ENCODE measurements at regions not wholly inside any gene's neighbourhood (a gene's known extent, or its start where the extent isn't known, plus 50 kb on each side); places are given as distances from the start of the nearest gene placed in this dataset.

DNA sequence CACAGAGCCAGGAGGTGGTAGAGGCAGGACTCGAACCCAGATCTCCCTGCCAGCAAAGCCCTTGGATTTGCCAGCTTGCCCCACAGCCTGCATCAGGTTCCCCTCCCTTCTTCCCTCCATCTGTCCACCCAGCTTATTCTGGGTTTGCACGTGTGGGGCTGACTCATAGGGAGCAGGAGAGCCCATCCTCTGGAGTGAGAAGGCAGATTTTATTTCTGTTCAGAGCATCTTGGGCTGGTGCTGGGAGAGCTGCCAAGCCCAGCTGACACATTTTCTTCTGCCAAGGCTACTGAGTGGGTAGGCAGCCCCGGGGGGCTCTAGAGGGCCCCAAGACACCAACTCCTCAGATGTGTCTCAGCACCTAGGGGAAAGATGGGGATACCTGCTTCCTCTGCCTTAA, 106.3 kb upstream of the CRHR1 start:
- Histone ChIP-seq H3K36me3 (replicated peaks in 1 of 2; ENCODE audit: control insufficient read depth in 2 of 2, insufficient read depth in 2 of 2, low read length in 2 of 2) (no peaks in the 10 kb centered on the region), H2AK5ac (ENCODE audit: low read depth, low read length) (no peak overlapping the region), H4K8ac (ENCODE audit: low read depth, low read length) (no peak overlapping the region), H3K9ac (ENCODE audit: low read depth, low read length, poor library complexity) (no peak overlapping the region), H4K91ac (ENCODE audit: low read depth, low read length, poor library complexity) (no peak overlapping the region), H3K79me1 (ENCODE audit: low read depth, low read length) (no peaks in the 10 kb centered on the region), H3K23ac (ENCODE audit: low read depth, low read length, poor library complexity) (no peak overlapping the region), H3K4me1 (ENCODE audit: control insufficient read depth in 2 of 2, insufficient read depth in 1 of 2, low read depth in 1 of 2, low read length in 2 of 2) (peaks cover 0 to 2% of the 10 kb centered on the region in 2 donors), H2AFZ (ENCODE audit: low read length) (no peak overlapping the region), H3K27ac (replicated peaks; ENCODE audit: low read length) (no peak overlapping the region), H3K4ac (ENCODE audit: low read length) (no peak overlapping the region), H2BK15ac (ENCODE audit: low read length) (no peak overlapping the region), H3K14ac (ENCODE audit: low read length) (no peak overlapping the region), H3K4me2 (ENCODE audit: insufficient read depth, low read length, poor library complexity, severe bottlenecking) (no peak overlapping the region), H2BK5ac (ENCODE audit: low read length) (no peak overlapping the region), H3K9me3 (replicated peaks in 1 of 2; ENCODE audit: control insufficient read depth in 2 of 2, insufficient read depth in 1 of 2, low read depth in 1 of 2, low read length in 2 of 2) (no peaks in the 10 kb centered on the region), H3K4me3 (ENCODE audit: low read length in 2 of 2) (no peak overlapping the region), H2BK120ac (ENCODE audit: low read depth, low read length) (no peak overlapping the region), H3K18ac (ENCODE audit: low read length) (no peak overlapping the region), H3K27me3 (ENCODE audit: control insufficient read depth in 3 of 3, insufficient read depth in 3 of 3, low read depth in 1 of 3, low read length in 3 of 3) (peaks cover 0 to 5% (median 2%) of the 10 kb centered on the region in 3 experiments), H2BK12ac (ENCODE audit: low read length) (no peak overlapping the region)
- no peak for DNase-seq (ENCODE audit: low spot score)
- no CpG with 5 or more reads among the region's 3 CpGs for WGBS, 2 donors (ENCODE audit: extremely low coverage in 2 of 2, insufficient read length in 2 of 2, insufficient replicate concordance in 1 of 2)

DNA sequence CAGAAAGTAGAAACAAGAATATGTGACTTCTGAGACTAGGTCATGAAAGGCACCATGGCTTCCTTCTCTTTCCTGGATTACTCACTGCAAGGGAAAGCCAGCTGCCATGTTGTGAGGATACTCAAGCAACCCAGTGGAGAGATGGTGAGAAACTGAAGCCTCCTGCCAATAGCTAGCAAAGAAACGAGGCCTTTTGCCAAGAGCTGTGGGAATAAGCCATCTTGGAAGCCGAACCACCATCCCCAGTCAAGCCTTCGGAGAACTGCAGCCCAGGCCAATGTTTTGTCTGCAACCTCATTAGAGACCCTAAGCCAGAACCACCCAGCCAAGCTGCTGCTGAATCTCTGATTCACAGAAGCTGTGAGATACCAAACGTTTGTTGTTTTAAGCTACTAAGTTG, 104.7 kb upstream of the CRHR1 start:
- Histone ChIP-seq H4K91ac (ENCODE audit: low read depth, low read length, poor library complexity) (no peak overlapping the region), H3K27ac (replicated peaks; ENCODE audit: low read length) (no peak overlapping the region), H3K79me1 (ENCODE audit: low read depth, low read length) (no peaks in the 10 kb centered on the region), H3K4me3 (ENCODE audit: low read length in 2 of 2) (no peak overlapping the region), H2AFZ (ENCODE audit: low read length) (no peak overlapping the region), H3K14ac (ENCODE audit: low read length) (no peak overlapping the region), H3K23ac (ENCODE audit: low read depth, low read length, poor library complexity) (no peak overlapping the region), H3K9me3 (replicated peaks in 1 of 2; ENCODE audit: control insufficient read depth in 2 of 2, insufficient read depth in 1 of 2, low read depth in 1 of 2, low read length in 2 of 2) (no peaks in the 10 kb centered on the region), H2AK5ac (ENCODE audit: low read depth, low read length) (no peak overlapping the region), H3K36me3 (replicated peaks in 1 of 2; ENCODE audit: control insufficient read depth in 2 of 2, insufficient read depth in 2 of 2, low read length in 2 of 2) (no peaks in the 10 kb centered on the region), H3K4me1 (ENCODE audit: control insufficient read depth in 2 of 2, insufficient read depth in 1 of 2, low read depth in 1 of 2, low read length in 2 of 2) (peaks cover 0 to 2% of the 10 kb centered on the region in 2 donors), H2BK12ac (ENCODE audit: low read length) (no peak overlapping the region), H2BK120ac (ENCODE audit: low read depth, low read length) (no peak overlapping the region), H3K4ac (ENCODE audit: low read length) (no peak overlapping the region), H3K9ac (ENCODE audit: low read depth, low read length, poor library complexity) (no peak overlapping the region), H3K4me2 (ENCODE audit: insufficient read depth, low read length, poor library complexity, severe bottlenecking) (no peak overlapping the region), H2BK15ac (ENCODE audit: low read length) (no peak overlapping the region), H3K18ac (ENCODE audit: low read length) (no peak overlapping the region), H2BK5ac (ENCODE audit: low read length) (no peak overlapping the region), H4K8ac (ENCODE audit: low read depth, low read length) (no peak overlapping the region), H3K27me3 (ENCODE audit: control insufficient read depth in 3 of 3, insufficient read depth in 3 of 3, low read depth in 1 of 3, low read length in 3 of 3) (peaks cover 0 to 7% (median 2%) of the 10 kb centered on the region in 3 experiments)
- WGBS, 2 donors (ENCODE audit: extremely low coverage in 2 of 2, insufficient read length in 2 of 2, insufficient replicate concordance in 1 of 2) = no CpG with 5 or more reads among the region's 4 CpGs
- no peak for DNase-seq (ENCODE audit: low spot score)

DNA sequence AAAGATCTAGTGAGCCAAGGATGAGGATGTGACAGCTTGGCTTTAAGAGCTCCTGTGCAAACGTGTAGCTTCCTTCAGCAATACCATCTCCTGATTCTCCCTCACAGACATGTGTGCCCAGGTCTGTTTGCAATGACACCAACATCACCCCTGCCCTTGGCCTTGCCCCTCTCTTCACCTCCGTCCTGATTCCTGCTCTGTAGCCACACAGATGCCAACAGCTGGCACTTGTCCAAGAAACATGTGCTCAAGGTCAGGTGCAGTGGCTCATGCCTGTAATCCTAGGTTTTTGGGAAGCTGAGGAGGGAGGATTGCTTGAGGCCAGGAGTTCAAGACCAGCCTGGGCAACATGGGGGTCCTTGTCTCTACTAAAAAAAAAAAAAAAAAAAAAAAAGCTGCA, 103.8 kb upstream of the CRHR1 start:
- Histone ChIP-seq H3K27ac (replicated peaks; ENCODE audit: low read length) (no peak overlapping the region), H3K36me3 (replicated peaks in 1 of 2; ENCODE audit: control insufficient read depth in 2 of 2, insufficient read depth in 2 of 2, low read length in 2 of 2) (no peaks in the 10 kb centered on the region), H2BK5ac (ENCODE audit: low read length) (no peak overlapping the region), H3K9ac (ENCODE audit: low read depth, low read length, poor library complexity) (no peak overlapping the region), H3K4me2 (ENCODE audit: insufficient read depth, low read length, poor library complexity, severe bottlenecking) (no peak overlapping the region), H3K23ac (ENCODE audit: low read depth, low read length, poor library complexity) (no peak overlapping the region), H3K4me1 (ENCODE audit: control insufficient read depth in 2 of 2, insufficient read depth in 1 of 2, low read depth in 1 of 2, low read length in 2 of 2) (peaks cover 0 to 2% of the 10 kb centered on the region in 2 donors), H2BK12ac (ENCODE audit: low read length) (no peak overlapping the region), H3K9me3 (replicated peaks in 1 of 2; ENCODE audit: control insufficient read depth in 2 of 2, insufficient read depth in 1 of 2, low read depth in 1 of 2, low read length in 2 of 2) (no peaks in the 10 kb centered on the region), H2AK5ac (ENCODE audit: low read depth, low read length) (no peak overlapping the region), H3K18ac (ENCODE audit: low read length) (no peak overlapping the region), H3K14ac (ENCODE audit: low read length) (no peak overlapping the region), H2BK15ac (ENCODE audit: low read length) (no peak overlapping the region), H3K4ac (ENCODE audit: low read length) (no peak overlapping the region), H4K91ac (ENCODE audit: low read depth, low read length, poor library complexity) (no peak overlapping the region), H2BK120ac (ENCODE audit: low read depth, low read length) (no peak overlapping the region), H3K4me3 (ENCODE audit: low read length in 2 of 2) (no peak overlapping the region), H4K8ac (ENCODE audit: low read depth, low read length) (no peak overlapping the region), H3K79me1 (ENCODE audit: low read depth, low read length) (no peaks in the 10 kb centered on the region), H3K27me3 (ENCODE audit: control insufficient read depth in 3 of 3, insufficient read depth in 3 of 3, low read depth in 1 of 3, low read length in 3 of 3) (peaks cover 0 to 8% (median 2%) of the 10 kb centered on the region in 3 experiments), H2AFZ (ENCODE audit: low read length) (no peak overlapping the region)
- no peak for DNase-seq (ENCODE audit: low spot score)
- WGBS, 2 donors (ENCODE audit: extremely low coverage in 2 of 2, insufficient read length in 2 of 2, insufficient replicate concordance in 1 of 2) = no CpG with 5 or more reads among the region's 2 CpGs

DNA sequence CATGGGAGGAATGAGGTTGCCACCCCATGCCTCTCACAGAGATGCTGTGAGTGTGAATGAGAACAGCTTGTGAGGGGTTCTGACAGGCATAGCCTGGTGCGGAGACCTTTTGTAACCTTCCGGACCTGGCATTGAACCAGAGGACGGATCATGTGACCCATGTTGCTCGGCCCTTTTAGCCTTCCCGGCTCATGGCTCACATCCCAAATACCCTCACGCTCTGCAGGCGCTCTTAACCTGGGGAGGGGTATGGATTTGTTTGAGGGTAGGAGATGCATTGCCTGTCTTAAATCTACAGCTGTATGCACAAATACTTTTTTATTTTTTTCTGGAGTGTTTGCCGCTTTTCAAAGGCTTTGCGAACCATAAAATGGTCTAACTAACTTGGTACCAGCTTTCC, 102.4 kb upstream of the CRHR1 start:
- Histone ChIP-seq H3K27ac (replicated peaks; ENCODE audit: low read length) (no peak overlapping the region), H3K9ac (ENCODE audit: low read depth, low read length, poor library complexity) (no peak overlapping the region), H3K14ac (ENCODE audit: low read length) (no peak overlapping the region), H2BK5ac (ENCODE audit: low read length) (no peak overlapping the region), H4K91ac (ENCODE audit: low read depth, low read length, poor library complexity) (no peak overlapping the region), H4K8ac (ENCODE audit: low read depth, low read length) (no peak overlapping the region), H3K4me2 (ENCODE audit: insufficient read depth, low read length, poor library complexity, severe bottlenecking) (no peak overlapping the region), H3K9me3 (replicated peaks in 1 of 2; ENCODE audit: control insufficient read depth in 2 of 2, insufficient read depth in 1 of 2, low read depth in 1 of 2, low read length in 2 of 2) (no peaks in the 10 kb centered on the region), H2AK5ac (ENCODE audit: low read depth, low read length) (no peak overlapping the region), H3K36me3 (replicated peaks in 1 of 2; ENCODE audit: control insufficient read depth in 2 of 2, insufficient read depth in 2 of 2, low read length in 2 of 2) (no peaks in the 10 kb centered on the region), H3K18ac (ENCODE audit: low read length) (no peak overlapping the region), H3K79me1 (ENCODE audit: low read depth, low read length) (no peaks in the 10 kb centered on the region), H3K27me3 (ENCODE audit: control insufficient read depth in 3 of 3, insufficient read depth in 3 of 3, low read depth in 1 of 3, low read length in 3 of 3) (peaks cover 0 to 8% (median 1%) of the 10 kb centered on the region in 3 experiments), H3K4ac (ENCODE audit: low read length) (no peak overlapping the region), H3K23ac (ENCODE audit: low read depth, low read length, poor library complexity) (no peak overlapping the region), H2BK120ac (ENCODE audit: low read depth, low read length) (no peak overlapping the region), H3K4me1 (ENCODE audit: control insufficient read depth in 2 of 2, insufficient read depth in 1 of 2, low read depth in 1 of 2, low read length in 2 of 2) (peaks cover 0 to 2% of the 10 kb centered on the region in 2 donors), H3K4me3 (ENCODE audit: low read length in 2 of 2) (no peak overlapping the region), H2BK12ac (ENCODE audit: low read length) (no peak overlapping the region), H2AFZ (ENCODE audit: low read length) (no peak overlapping the region), H2BK15ac (ENCODE audit: low read length) (no peak overlapping the region)
- no peak for DNase-seq (ENCODE audit: low spot score)
- WGBS, 2 donors (ENCODE audit: extremely low coverage in 2 of 2, insufficient read length in 2 of 2, insufficient replicate concordance in 1 of 2) = no CpG with 5 or more reads among the region's 9 CpGs
